CD4-positive, alpha-beta T cell (primary cell): ENCODE measurements at regions not wholly inside any gene's neighbourhood (a gene's known extent, or its start where the extent isn't known, plus 50 kb on each side); places are given as distances from the start of the nearest gene placed in this dataset.

Experiments used
- ATAC-seq: fragments of 200-7000 bp; cut with Tn5 transposase; one replicate; pipeline ENCODE4 v1.10.0; 2022; ENCODE audit warnings: mild to moderate bottlenecking; ENCODE audit not compliant: poor library complexity
- CTCF ChIA-PET: fragments of 350-600 bp; sonication (Branson Sonifier 250); formaldehyde crosslinking; loops from one replicate; lab custom pipeline; 2021; ENCODE audit warnings: antibody characterized with exemption, inconsistent platforms; lab: Charles Lee
- POLR2A ChIA-PET: fragments of 350-600 bp; sonication (Branson Sonifier 250); formaldehyde crosslinking; loops from one replicate; lab custom pipeline; 2021; ENCODE audit warnings: antibody characterized with exemption, inconsistent platforms; lab: Charles Lee
- DNase-seq, 14 experiments: peaks; one replicate each; pipeline ENCODE4 v3.0.0-alpha.2; 2013 to 2020; ENCODE audit warnings: mixed read lengths in 2 of 14
- H3K27ac ChIP-seq, 2 donors: one replicate each; pipeline versions ENCODE4 v1.5.1 to v1.7.0; 2013; ENCODE audit warnings: low read length in 2 of 2, low read depth in 1 of 2, mild to moderate bottlenecking in 1 of 2
- H3K27me3 ChIP-seq, 2 experiments: 1 replicate in 1 of 2; 2 replicates in 1 of 2; pipeline versions ENCODE4 v1.6.1 to v1.7.0; 2013; ENCODE audit warnings: low read length in 2 of 2, control low read depth in 1 of 2, mild to moderate bottlenecking in 1 of 2, moderate library complexity in 1 of 2; ENCODE audit not compliant: insufficient read depth in 2 of 2, control insufficient read depth in 1 of 2
- H3K36me3 ChIP-seq: one replicate; pipeline ENCODE4 v1.6.1; 2013; ENCODE audit warnings: low read length, control low read depth; ENCODE audit not compliant: insufficient read depth
- H3K4me1 ChIP-seq: one replicate; pipeline ENCODE4 v1.6.1; 2013; ENCODE audit warnings: low read length, control low read depth; ENCODE audit not compliant: insufficient read depth
- H3K4me3 ChIP-seq: one replicate; pipeline ENCODE4 v1.5.1; 2013; ENCODE audit warnings: mild to moderate bottlenecking, low read length, moderate library complexity
- H3K9me3 ChIP-seq, 2 experiments: 1 replicate in 1 of 2; 2 replicates in 1 of 2; pipeline versions ENCODE4 v1.6.1 to v1.7.0; 2013; ENCODE audit warnings: low read length in 2 of 2, mild to moderate bottlenecking in 2 of 2, control low read depth in 1 of 2, moderate library complexity in 1 of 2; ENCODE audit not compliant: control insufficient read depth in 1 of 2, insufficient read depth in 1 of 2
- H3K27ac Mint-ChIP-seq: one replicate; pipeline ENCODE4 v1.8.0; 2020; ENCODE audit warnings: mixed read lengths
- H3K27me3 Mint-ChIP-seq: one replicate; pipeline ENCODE4 v1.8.0; 2021; ENCODE audit warnings: mixed read lengths
- H3K36me3 Mint-ChIP-seq: one replicate; pipeline ENCODE4 v1.8.0; 2021; ENCODE audit warnings: low read depth, mixed read lengths
- H3K4me1 Mint-ChIP-seq: one replicate; pipeline ENCODE4 v1.8.0; 2021; ENCODE audit warnings: low read depth, mixed read lengths
- H3K4me3 Mint-ChIP-seq: one replicate; pipeline ENCODE4 v1.8.0; 2020; ENCODE audit warnings: mild to moderate bottlenecking, mixed read lengths
- H3K9me3 Mint-ChIP-seq: one replicate; pipeline ENCODE4 v1.8.0; 2020; ENCODE audit warnings: mixed read lengths
- CTCF ChIP-seq: fragments of 200-600 bp; IDR thresholded peaks from one replicate; pipeline ENCODE4 v1.8.0; 2022; ENCODE audit warnings: antibody characterized with exemption, mild to moderate bottlenecking
- intact Hi-C, 2 experiments: fragments of 100-400 bp; cut with DNase I in 1 of 2; cut with micrococcal nuclease in 1 of 2; formaldehyde crosslinking; loops; one replicate each; pipeline versions ENCODE4 v1.15.1 to v1.9.0; 2023 to 2025; cut with DNase I, micrococcal nuclease

- Histone ChIP-seq H3K4me1 (no peaks in the 10 kb centered on the region), H3K9me3 (no peaks in the 10 kb centered on the region), H3K36me3 (no peaks in the 10 kb centered on the region), H3K27me3 (no peaks in the 10 kb centered on the region), H3K27ac (no peak overlapping the region), H3K4me3 (no peak overlapping the region)
- intact Hi-C loops: no loop called here
- Mint-ChIP-seq H3K4me3 (no peak overlapping the region), H3K4me1 (no peaks in the 10 kb centered on the region), H3K36me3 (no peaks in the 10 kb centered on the region), H3K27me3 (peaks cover 18% of the 10 kb centered on the region), H3K27ac (no peak overlapping the region), H3K9me3 (no peaks in the 10 kb centered on the region)
- ChIA-PET POLR2A (interaction anchor here (0.6 kb wide), 1 partner anchor 214 kb away, joined by 3 read pairs; no protein-coding TSS in a partner anchor), CTCF (no interaction called here)
- DNase-seq (no peak), ATAC-seq (no peak)
- TF ChIP-seq CTCF: no peak
Observed at GRCh38 chr4:71163317-71163716, 169.9 kb downstream of the DCK start.

GRCh38 chr4:71167083-71167482 lies 171.7 kb upstream of the SLC4A4 start:
- Histone ChIP-seq H3K27ac (no peak overlapping the region), H3K36me3 (no peaks in the 10 kb centered on the region), H3K27me3 (no peaks in the 10 kb centered on the region), H3K4me3 (no peak overlapping the region), H3K9me3 (no peaks in the 10 kb centered on the region), H3K4me1 (no peaks in the 10 kb centered on the region)
- intact Hi-C loops: no loop called here
- DNase-seq: no peak
- ChIA-PET POLR2A (no interaction called here), CTCF (no interaction called here)
- no peaks in the 10 kb centered on the region for H3K9me3 Mint-ChIP-seq
- H3K27me3 Mint-ChIP-seq: peaks cover 7% of the 10 kb centered on the region
- no peaks in the 10 kb centered on the region for H3K36me3 Mint-ChIP-seq
- no peak overlapping the region for H3K27ac Mint-ChIP-seq
- TF ChIP-seq CTCF: no peak
- no peak overlapping the region for H3K4me3 Mint-ChIP-seq
- ATAC-seq: no peak
- no peaks in the 10 kb centered on the region for H3K4me1 Mint-ChIP-seq

GRCh38 chr4:71171592-71171991 lies 167.2 kb upstream of the SLC4A4 start:
- Histone ChIP-seq H3K4me1 (no peaks in the 10 kb centered on the region), H3K27ac (no peak overlapping the region), H3K36me3 (no peaks in the 10 kb centered on the region), H3K4me3 (no peak overlapping the region), H3K27me3 (peaks cover 0 to 4% of the 10 kb centered on the region in 2 experiments), H3K9me3 (peaks cover 0 to 5% of the 10 kb centered on the region in 2 experiments)
- Mint-ChIP-seq H3K27me3 (peaks cover 13% of the 10 kb centered on the region), H3K4me3 (no peak overlapping the region), H3K36me3 (no peaks in the 10 kb centered on the region), H3K4me1 (no peaks in the 10 kb centered on the region), H3K27ac (no peak overlapping the region), H3K9me3 (no peaks in the 10 kb centered on the region)
- ChIA-PET CTCF (interaction anchor here (0.7 kb wide), 1 partner anchor 333 kb away, joined by 3 read pairs; no protein-coding TSS in a partner anchor), POLR2A (no interaction called here)
- no peak for TF ChIP-seq CTCF
- no peak for ATAC-seq
- intact Hi-C loops: no loop called here
- no peak for DNase-seq
